Astrocyte (in vitro differentiated cells and primary cell): ENCODE measurements at regions not wholly inside any gene's neighbourhood (a gene's known extent, or its start where the extent isn't known, plus 50 kb on each side); places are given as distances from the start of the nearest gene placed in this dataset.

Source experiments
- DNase-seq: peaks from one replicate; pipeline ENCODE4 v3.0.0-alpha.2; 2010; ENCODE audit warnings: low read depth
- FAIRE-seq: peaks from 2 replicates; lab custom pipeline; 2011; peaks lifted over from hg19 to GRCh38; lab: Jason Lieb, UNC
- H2AFZ ChIP-seq: 2 replicates; pipeline ENCODE4 v1.6.0; 2012; ENCODE audit warnings: low read depth, low read length, inconsistent platforms
- H3K27ac ChIP-seq: 2 replicates; pipeline ENCODE4 v1.5.1; 2011; ENCODE audit warnings: low read depth, low read length, inconsistent platforms
- H3K27me3 ChIP-seq: 2 replicates; pipeline ENCODE4 v1.6.0; 2011; ENCODE audit warnings: low read length, inconsistent platforms; ENCODE audit not compliant: insufficient read depth
- H3K36me3 ChIP-seq: 2 replicates; pipeline ENCODE4 v1.5.1; 2011; ENCODE audit warnings: low read length, inconsistent platforms; ENCODE audit not compliant: insufficient read depth
- H3K4me1 ChIP-seq: 2 replicates; pipeline ENCODE4 v1.5.1; 2011; ENCODE audit warnings: low read length, inconsistent platforms; ENCODE audit not compliant: insufficient read depth
- H3K4me2 ChIP-seq: 2 replicates; pipeline ENCODE4 v1.6.0; 2012; ENCODE audit warnings: low read length, inconsistent platforms
- H3K4me3 ChIP-seq: 2 replicates; pipeline ENCODE4 v1.5.1; 2011; ENCODE audit warnings: low read depth, mild to moderate bottlenecking, low read length, inconsistent platforms; ENCODE audit not compliant: insufficient read depth
- H3K79me2 ChIP-seq: 2 replicates; pipeline ENCODE4 v1.6.0; 2012; ENCODE audit warnings: mild to moderate bottlenecking, low read length, inconsistent platforms; ENCODE audit not compliant: insufficient read depth
- H3K9ac ChIP-seq: 2 replicates; pipeline ENCODE4 v1.6.0; 2012; ENCODE audit warnings: mild to moderate bottlenecking, low read length, inconsistent platforms
- H3K9me3 ChIP-seq: 2 replicates; pipeline ENCODE4 v1.5.1; 2012; ENCODE audit warnings: low read depth, mild to moderate bottlenecking, low read length, inconsistent platforms; ENCODE audit not compliant: insufficient read depth
- H4K20me1 ChIP-seq: 2 replicates; pipeline ENCODE4 v1.6.0; 2012; ENCODE audit warnings: low read length, inconsistent platforms; ENCODE audit not compliant: insufficient read depth
- H3K27ac Mint-ChIP-seq: one replicate; pipeline ENCODE4 v1.8.0; 2021; ENCODE audit warnings: mild to moderate bottlenecking, mixed read lengths; ENCODE audit not compliant: unreplicated experiment
- H3K27me3 Mint-ChIP-seq: one replicate; pipeline ENCODE4 v1.8.0; 2021; ENCODE audit warnings: low read depth, mixed read lengths; ENCODE audit not compliant: unreplicated experiment
- H3K36me3 Mint-ChIP-seq: one replicate; pipeline ENCODE4 v1.8.0; 2021; ENCODE audit warnings: low read depth, mixed read lengths; ENCODE audit not compliant: unreplicated experiment
- H3K4me1 Mint-ChIP-seq: one replicate; pipeline ENCODE4 v1.8.0; 2021; ENCODE audit warnings: low read depth, mixed read lengths; ENCODE audit not compliant: unreplicated experiment
- H3K4me3 Mint-ChIP-seq: one replicate; pipeline ENCODE4 v1.8.0; 2021; ENCODE audit warnings: mild to moderate bottlenecking, moderate library complexity, mixed read lengths; ENCODE audit not compliant: unreplicated experiment
- H3K9me3 Mint-ChIP-seq: one replicate; pipeline ENCODE4 v1.8.0; 2021; ENCODE audit warnings: mild to moderate bottlenecking, mixed read lengths; ENCODE audit not compliant: unreplicated experiment
- EZH2 ChIP-seq: IDR thresholded peaks from 2 replicates; pipeline ENCODE4 v1.6.1; 2012; ENCODE audit warnings: mild to moderate bottlenecking, low read length, inconsistent platforms; ENCODE audit not compliant: insufficient read depth
- TF ChIP-seq, protein P1 (sequence below): IDR thresholded peaks from 2 replicates; pipeline ENCODE4 v1.5.1; 2011; ENCODE audit warnings: low read depth, mild to moderate bottlenecking, inconsistent platforms, low read length, moderate library complexity; ENCODE audit not compliant: insufficient read depth

DNA sequence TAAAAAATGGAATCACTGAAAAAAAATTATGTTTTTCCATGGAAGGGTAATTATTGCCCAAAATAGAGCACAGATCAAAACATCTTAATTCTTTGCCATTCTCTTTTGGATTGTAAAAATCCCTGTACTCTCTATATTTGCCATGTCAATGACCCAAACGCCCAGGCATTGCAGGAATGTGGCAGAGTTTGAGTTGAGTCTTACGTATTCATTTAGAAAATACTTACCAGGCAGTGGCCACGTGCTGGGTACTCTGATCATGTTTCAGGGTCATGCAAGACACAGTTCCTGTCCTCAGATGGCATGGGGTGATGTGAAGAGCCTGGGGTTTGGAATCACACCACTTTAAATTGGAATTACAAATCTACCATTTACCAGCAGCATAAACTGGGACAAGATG, 267.7 kb downstream of the ABCC12 start:
- no peaks in the 10 kb centered on the region for H3K36me3 Mint-ChIP-seq
- H4K20me1 ChIP-seq, result no peaks in the 10 kb centered on the region
- H3K36me3 ChIP-seq, result no peaks in the 10 kb centered on the region
- DNase-seq, result peak; percentile 67
- no peaks in the 10 kb centered on the region for H3K9me3 ChIP-seq
- H3K9ac ChIP-seq, result peak overlapping the region; percentile 20
- no peak for FAIRE-seq
- TF ChIP-seq, protein P1, sequence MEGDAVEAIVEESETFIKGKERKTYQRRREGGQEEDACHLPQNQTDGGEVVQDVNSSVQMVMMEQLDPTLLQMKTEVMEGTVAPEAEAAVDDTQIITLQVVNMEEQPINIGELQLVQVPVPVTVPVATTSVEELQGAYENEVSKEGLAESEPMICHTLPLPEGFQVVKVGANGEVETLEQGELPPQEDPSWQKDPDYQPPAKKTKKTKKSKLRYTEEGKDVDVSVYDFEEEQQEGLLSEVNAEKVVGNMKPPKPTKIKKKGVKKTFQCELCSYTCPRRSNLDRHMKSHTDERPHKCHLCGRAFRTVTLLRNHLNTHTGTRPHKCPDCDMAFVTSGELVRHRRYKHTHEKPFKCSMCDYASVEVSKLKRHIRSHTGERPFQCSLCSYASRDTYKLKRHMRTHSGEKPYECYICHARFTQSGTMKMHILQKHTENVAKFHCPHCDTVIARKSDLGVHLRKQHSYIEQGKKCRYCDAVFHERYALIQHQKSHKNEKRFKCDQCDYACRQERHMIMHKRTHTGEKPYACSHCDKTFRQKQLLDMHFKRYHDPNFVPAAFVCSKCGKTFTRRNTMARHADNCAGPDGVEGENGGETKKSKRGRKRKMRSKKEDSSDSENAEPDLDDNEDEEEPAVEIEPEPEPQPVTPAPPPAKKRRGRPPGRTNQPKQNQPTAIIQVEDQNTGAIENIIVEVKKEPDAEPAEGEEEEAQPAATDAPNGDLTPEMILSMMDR, result no peak
- TF ChIP-seq EZH2, result no peak
- peaks cover 14% of the 10 kb centered on the region for H3K4me1 ChIP-seq
- peaks cover 16% of the 10 kb centered on the region for H3K4me1 Mint-ChIP-seq
- H3K27ac ChIP-seq, result peak overlapping the region; percentile 47
- no peaks in the 10 kb centered on the region for H3K27me3 Mint-ChIP-seq
- no peak overlapping the region for H3K4me3 ChIP-seq
- H3K27ac Mint-ChIP-seq, result peak overlapping the region; percentile 48
- H2AFZ ChIP-seq, result no peak overlapping the region
- H3K4me3 Mint-ChIP-seq, result peak overlapping the region; percentile 16
- H3K27me3 ChIP-seq, result no peaks in the 10 kb centered on the region
- H3K79me2 ChIP-seq, result no peaks in the 10 kb centered on the region
- peaks cover 2% of the 10 kb centered on the region for H3K9me3 Mint-ChIP-seq
- H3K4me2 ChIP-seq, result peak overlapping the region; percentile 49

DNA sequence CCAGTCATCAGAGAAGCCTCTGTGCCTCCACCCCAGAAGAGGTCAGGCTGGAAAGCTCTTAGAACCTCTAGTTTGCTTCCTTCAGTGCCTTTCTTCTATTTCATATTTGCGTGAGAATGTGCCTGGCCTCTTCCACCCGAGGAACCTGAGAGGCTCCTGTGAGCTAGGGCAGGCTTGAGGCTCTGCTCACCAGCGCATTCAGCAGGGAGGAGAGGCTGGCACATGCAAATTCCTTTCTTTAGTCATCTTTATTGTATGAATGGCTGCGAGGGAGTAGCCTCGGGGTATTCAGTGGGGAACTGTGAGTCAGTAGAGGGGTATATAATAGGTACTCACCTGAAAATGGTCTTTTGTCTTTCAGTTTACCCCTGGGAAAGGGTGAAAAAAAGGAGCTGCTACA, 268.3 kb downstream of the ABCC12 start:
- Mint-ChIP-seq H3K36me3 (no peaks in the 10 kb centered on the region), H3K4me1 (peaks cover 16% of the 10 kb centered on the region), H3K9me3 (peaks cover 2% of the 10 kb centered on the region), H3K27me3 (no peaks in the 10 kb centered on the region), H3K27ac (peak overlapping the region; percentile 48), H3K4me3 (peak overlapping the region; percentile 12)
- H3K4me2 ChIP-seq, result peak overlapping the region; percentile 49
- peak overlapping the region; percentile 35 for H2AFZ ChIP-seq
- TF ChIP-seq EZH2, result no peak
- TF ChIP-seq, protein P1, result no peak
- no peaks in the 10 kb centered on the region for H4K20me1 ChIP-seq
- H3K9ac ChIP-seq, result peak overlapping the region; percentile 20
- H3K4me3 ChIP-seq, result no peak overlapping the region
- no peaks in the 10 kb centered on the region for H3K27me3 ChIP-seq
- no peaks in the 10 kb centered on the region for H3K9me3 ChIP-seq
- DNase-seq, result peak; percentile 46
- FAIRE-seq, result no peak
- peak overlapping the region; percentile 47 for H3K27ac ChIP-seq
- H3K4me1 ChIP-seq, result peaks cover 14% of the 10 kb centered on the region
- H3K36me3 ChIP-seq, result no peaks in the 10 kb centered on the region
- H3K79me2 ChIP-seq, result no peaks in the 10 kb centered on the region

DNA sequence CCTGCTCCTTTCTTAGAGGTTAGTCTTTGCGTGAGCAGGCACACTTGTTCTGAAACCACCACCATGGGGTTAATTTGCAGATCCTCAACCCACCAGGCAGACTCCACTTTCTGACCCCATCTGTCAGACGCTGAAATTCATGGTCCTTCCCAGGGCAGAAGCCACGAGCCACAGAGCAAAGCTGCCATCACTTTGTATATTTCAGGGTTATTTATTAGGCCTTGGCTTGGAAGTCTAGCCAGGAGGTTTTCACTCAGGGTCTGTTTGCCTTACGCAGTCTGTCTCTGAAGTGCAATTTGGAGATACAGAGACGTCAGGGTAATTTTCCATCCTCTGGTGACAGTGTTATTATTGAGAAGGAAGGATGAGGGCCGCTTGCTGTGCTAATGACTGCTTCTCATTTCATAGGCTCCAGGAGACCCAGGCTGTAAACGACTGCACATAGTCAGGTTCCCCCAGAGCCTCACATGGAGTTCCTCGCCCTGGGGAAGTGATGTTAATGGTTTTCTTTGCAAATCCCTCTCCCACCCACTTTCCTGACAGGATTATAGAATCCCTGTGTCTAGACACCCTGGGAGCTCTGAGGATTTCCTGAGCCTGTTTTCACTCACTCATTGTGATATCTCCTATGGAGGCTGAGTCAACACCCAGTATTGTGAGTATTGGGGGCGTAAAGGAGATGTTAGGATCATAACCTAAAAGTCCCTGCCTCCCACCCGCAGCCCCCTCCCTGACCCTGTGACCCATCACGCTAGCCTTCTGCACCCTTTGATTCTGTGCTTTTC, 269.0 kb downstream of the ABCC12 start:
- H3K4me3 ChIP-seq, result no peak overlapping the region
- DNase-seq (no peak), FAIRE-seq (no peak)
- Mint-ChIP-seq H3K4me1 (peaks cover 16% of the 10 kb centered on the region), H3K4me3 (no peak overlapping the region), H3K9me3 (peaks cover 2% of the 10 kb centered on the region), H3K36me3 (no peaks in the 10 kb centered on the region), H3K27ac (peak overlapping the region; percentile 48), H3K27me3 (no peaks in the 10 kb centered on the region)
- no peaks in the 10 kb centered on the region for H3K36me3 ChIP-seq
- peak overlapping the region; percentile 35 for H2AFZ ChIP-seq
- H3K4me1 ChIP-seq, result peaks cover 14% of the 10 kb centered on the region
- no peaks in the 10 kb centered on the region for H3K9me3 ChIP-seq
- no peaks in the 10 kb centered on the region for H4K20me1 ChIP-seq
- TF ChIP-seq EZH2, result no peak
- TF ChIP-seq, protein P1, result no peak
- H3K27ac ChIP-seq, result no peak overlapping the region
- no peaks in the 10 kb centered on the region for H3K27me3 ChIP-seq
- no peak overlapping the region for H3K9ac ChIP-seq
- no peaks in the 10 kb centered on the region for H3K79me2 ChIP-seq
- peak overlapping the region; percentile 49 for H3K4me2 ChIP-seq
